K562 (cell line): ENCODE measurements at regions not wholly inside any gene's neighbourhood (a gene's known extent, or its start where the extent isn't known, plus 50 kb on each side); places are given as distances from the start of the nearest gene placed in this dataset.

ENCODE experiments used
- ATAC-seq: fragments of 200-7000 bp; cut with Tn5 transposase; 3 replicates; pipeline ENCODE4 v1.9.1; 2020; ENCODE audit warnings: moderate library complexity
- BruUV-seq: library from RNA; stranded (reverse); fragments of 400-500 nt; replicated peaks from 2 replicates; lab custom pipeline; 2021; lab: Mats Ljungman, UMichigan
- CTCF ChIA-PET: fragments of 300-600 bp; formaldehyde crosslinking; extraction: SDS; loops from one replicate; lab custom pipeline; 2021; ENCODE audit warnings: low intra/inter-chr PET ratio; lab: Yijun Ruan, JAX
- POLR2A ChIA-PET: fragments of 300-600, 350-650 bp; sonication (Branson Sonifier 250); formaldehyde crosslinking; extraction: SDS; loops from one replicate; lab custom pipeline; 2021; ENCODE audit warnings: antibody characterized with exemption, inconsistent platforms; lab: Yijun Ruan, JAX
- DNase-seq, 4 experiments: peaks; one replicate each; pipeline versions ENCODE4 v3.0.0 to v3.0.0-alpha.2; 2011 to 2018; ENCODE audit warnings: low spot score in 3 of 4, mixed read lengths in 3 of 4; ENCODE audit errors: extremely low read depth in 1 of 4
- FAIRE-seq: peaks from 2 replicates; lab custom pipeline; 2011; peaks lifted over from hg19 to GRCh38; lab: Jason Lieb, UNC
- H2AFZ ChIP-seq: 2 replicates; pipeline ENCODE4 v1.6.0; 2011; ENCODE audit warnings: low read depth, low read length, control low read depth, inconsistent platforms
- H3K27ac ChIP-seq: fragments of 200-600 bp; 3 replicates; pipeline ENCODE4 v1.8.0; 2011; ENCODE audit warnings: low read depth, mild to moderate bottlenecking, control low read depth, inconsistent platforms, low read length, moderate library complexity, mixed read lengths; ENCODE audit errors: extremely low read depth
- H3K27me3 ChIP-seq, 2 experiments: fragments of 300-600 bp in 1 of 2; 2 replicates in 1 of 2; 3 replicates in 1 of 2; pipeline versions ENCODE4 v1.6.0 to v1.8.0; 2011; ENCODE audit warnings: inconsistent platforms in 2 of 2, low read length in 2 of 2, mild to moderate bottlenecking in 1 of 2, mixed read lengths in 1 of 2, moderate library complexity in 1 of 2; ENCODE audit not compliant: control insufficient read depth in 2 of 2, insufficient read depth in 2 of 2
- H3K36me3 ChIP-seq: fragments of 300-600 bp; 3 replicates; pipeline ENCODE4 v1.8.0; 2011; ENCODE audit warnings: mild to moderate bottlenecking, low read length, inconsistent platforms; ENCODE audit not compliant: control insufficient read depth, insufficient read depth
- H3K4me1 ChIP-seq, 2 experiments: fragments of 200-600 bp in 1 of 2; replicated peaks in 1 of 2; 2 replicates in 1 of 2; 3 replicates in 1 of 2; pipeline versions ENCODE4 v1.5.1 to v1.8.0; 2011; ENCODE audit warnings: inconsistent platforms in 2 of 2, low read length in 2 of 2, mild to moderate bottlenecking in 1 of 2, mixed read lengths in 1 of 2, moderate library complexity in 1 of 2; ENCODE audit not compliant: control insufficient read depth in 2 of 2, insufficient read depth in 2 of 2
- H3K4me2 ChIP-seq: 2 replicates; pipeline ENCODE4 v1.6.1; 2011; ENCODE audit warnings: low read length, control low read depth, inconsistent platforms, mixed read lengths; ENCODE audit not compliant: insufficient read depth
- H3K4me3 ChIP-seq: fragments of 200-600 bp; sonication (generic), shearing (Covaris generic); 2 replicates; pipeline ENCODE4 v1.5.1; 2016; ENCODE audit warnings: control low read depth, inconsistent platforms
- H3K79me2 ChIP-seq: fragments of 200-600 bp; 3 replicates; pipeline ENCODE4 v1.8.0; 2011; ENCODE audit warnings: low read length, inconsistent platforms; ENCODE audit not compliant: control insufficient read depth, insufficient read depth
- H3K9ac ChIP-seq, 2 experiments: 2 replicates each; pipeline versions ENCODE4 v1.6.0 to v1.6.1; 2011; ENCODE audit warnings: low read depth in 2 of 2, low read length in 2 of 2, control low read depth in 1 of 2, inconsistent platforms in 1 of 2, mild to moderate bottlenecking in 1 of 2, mixed read lengths in 1 of 2; ENCODE audit not compliant: insufficient read depth in 1 of 2
- H3K9me1 ChIP-seq: one replicate; pipeline ENCODE4 v1.6.0; 2011; ENCODE audit warnings: inconsistent platforms, mild to moderate bottlenecking, low read length, moderate library complexity; ENCODE audit not compliant: control insufficient read depth, insufficient read depth
- H3K9me3 ChIP-seq: replicated peaks from 2 replicates; pipeline ENCODE4 v1.5.1; 2011; ENCODE audit warnings: low read depth, low read length, inconsistent platforms; ENCODE audit not compliant: control insufficient read depth, insufficient read depth
- H4K20me1 ChIP-seq: replicated peaks from 2 replicates; pipeline ENCODE4 v1.6.1; 2011; ENCODE audit warnings: low read length, inconsistent platforms, mixed read lengths; ENCODE audit not compliant: control insufficient read depth, insufficient read depth
- BMI1 ChIP-seq: fragments of 150-350 bp; IDR thresholded peaks from 2 replicates; pipeline ENCODE4 v1.6.1; 2014; ENCODE audit warnings: low read length
- HMBOX1 ChIP-seq: sonication (generic); IDR thresholded peaks from 2 replicates; pipeline ENCODE4 v1.6.1; 2016
- MAFK ChIP-seq: IDR thresholded peaks from 2 replicates; pipeline ENCODE4 v1.6.1; 2011; ENCODE audit warnings: low read length, improper control_type of control experiment
- MED1 ChIP-seq: sonication (generic); formaldehyde crosslinking; IDR thresholded peaks from 2 replicates; pipeline ENCODE4 v1.8.1; 2023; ENCODE audit warnings: missing genetic modification reagents, borderline replicate concordance
- NR2C2 ChIP-seq, 2 experiments: fragments of 200-800 bp in 1 of 2; sonication (Bioruptor generic) in 1 of 2; sonication (generic) in 1 of 2; formaldehyde crosslinking in 1 of 2; IDR thresholded peaks; 2 replicates each; pipeline versions ENCODE4 v1.6.1 to v1.8.0; 2016 to 2022; ENCODE audit warnings: mild to moderate bottlenecking in 1 of 2, missing compliant biosample characterization in 1 of 2, missing genetic modification characterization in 1 of 2, missing genetic modification reagents in 1 of 2
- TBL1XR1 ChIP-seq, 2 experiments: IDR thresholded peaks; 2 replicates each; pipeline ENCODE4 v1.6.1; 2012; ENCODE audit warnings: improper control_type of control experiment in 2 of 2, low read length in 2 of 2, mild to moderate bottlenecking in 1 of 2
- VEZF1 ChIP-seq: fragments of 200-800 bp; sonication (Bioruptor generic); IDR thresholded peaks from 2 replicates; pipeline ENCODE4 v1.6.1; 2017; ENCODE audit warnings: missing genetic modification characterization, missing compliant biosample characterization
- WGBS: fragments of 100-300 bp; shearing (Covaris generic); methylation state at CpG from one replicate; pipeline ENCODE4 v1.1.6; 2016; ENCODE audit warnings: low coverage, mixed read lengths; ENCODE audit not compliant: insufficient coverage; ENCODE audit errors: missing lambda C conversion rate; 5-methylcytosine and 5-hydroxymethylcytosine counted together
- in situ Hi-C: fragments of 300-500 bp; cut with MboI; formaldehyde crosslinking; loops from 4 replicates; pipeline ENCODE4 v1.15.0; 2018; ENCODE audit warnings: inconsistent platforms, mixed read lengths
- intact Hi-C: fragments of 100-400 bp; cut with micrococcal nuclease; formaldehyde crosslinking; loops from 2 replicates; pipeline ENCODE4 v1.14.2; 2022

GRCh38 chr18:69222089-69222488 lies 178.6 kb upstream of the DOK6 start:
- BruUV-seq: no TSS peak
- no peak for ATAC-seq
- Histone ChIP-seq H3K9me3 (no peaks in the 10 kb centered on the region), H3K4me1 (no peaks in the 10 kb centered on the region), H3K36me3 (no peaks in the 10 kb centered on the region), H3K79me2 (no peaks in the 10 kb centered on the region)
- TF ChIP-seq NR2C2 (CRISPR knock-in tag; IDR thresholded peaks at IDR 0.05): no peak
- no peak for TF ChIP-seq NR2C2 (tag; IDR thresholded peaks at IDR 0.05)
- TF ChIP-seq MED1 (CRISPR knock-in tag): no peak
- no peak for TF ChIP-seq HMBOX1
- no peak for TF ChIP-seq VEZF1 (CRISPR knock-in tag)
- no peak for TF ChIP-seq BMI1
- no peak for TF ChIP-seq TBL1XR1 (IDR thresholded peaks at IDR 0.05; ENCODE audit: low read length in 2 of 2)
- TF ChIP-seq MAFK: no peak
- TF ChIP-seq, all 486 proteins: peak for 0
- FAIRE-seq (no peak), DNase-seq (no peak)
- Histone ChIP-seq H3K27ac (no peak overlapping the region), H4K20me1 (no peaks in the 10 kb centered on the region), H3K4me3 (no peak overlapping the region), H3K9ac (no peak overlapping the region), H3K9me1 (no peaks in the 10 kb centered on the region), H3K4me2 (no peak overlapping the region), H2AFZ (no peak overlapping the region), H3K27me3 (no peaks in the 10 kb centered on the region)
- ChIA-PET POLR2A (no interaction called here), CTCF (no interaction called here)
- intact Hi-C loops: no loop called here
- WGBS: 0% methylated on average over 2 of the region's 4 CpGs
- in situ Hi-C loops: no loop called here
